ENCODE measurements at regions not wholly inside any gene's neighbourhood (a gene's known extent, or its start where the extent isn't known, plus 50 kb on each side); places are given as distances from the start of the nearest gene placed in this dataset.

DNA sequence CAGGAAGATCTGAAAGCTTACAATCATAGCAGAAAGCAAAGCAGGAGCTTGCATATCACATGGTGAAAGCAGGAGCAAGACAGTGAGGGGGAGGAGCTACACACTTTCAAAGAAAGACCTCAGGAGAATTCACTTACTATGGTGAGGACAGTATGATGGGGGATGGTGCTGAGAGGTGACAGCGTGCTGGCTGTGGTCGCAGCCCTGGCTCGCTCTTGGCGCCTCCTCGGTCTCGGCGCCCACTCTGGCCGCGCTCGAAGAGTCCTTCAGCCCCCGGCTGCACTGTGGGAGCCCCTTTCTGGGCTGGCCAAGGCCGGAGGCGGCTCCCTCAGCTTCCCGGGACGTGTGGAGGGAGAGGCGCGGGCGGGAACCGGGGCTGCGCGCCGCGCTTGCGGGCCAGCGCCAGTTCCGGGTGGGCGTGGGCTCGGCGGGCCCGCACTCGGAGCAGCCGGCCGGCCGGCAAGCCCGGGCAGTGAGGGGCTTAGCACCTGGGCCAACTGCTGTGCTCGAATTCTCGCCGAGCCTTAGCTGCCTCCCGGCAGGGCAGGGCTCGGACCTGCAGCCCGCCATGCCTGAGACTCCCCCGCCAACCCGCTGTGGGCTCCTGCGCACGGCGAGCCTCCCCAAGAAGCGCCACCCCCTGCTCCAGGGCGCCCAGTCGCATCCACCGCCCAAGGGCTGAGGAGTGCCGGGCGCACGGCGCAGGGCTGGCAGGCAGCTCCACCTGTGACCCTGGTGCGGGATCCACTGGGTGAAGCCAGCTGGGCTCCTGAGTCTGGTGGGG is 131.9 kb upstream of the SPATS2L start:
- 98% methylated on average over 25 of the region's 55 CpGs for WGBS
- no peaks in the 10 kb centered on the region for H3K27me3 ChIP-seq (replicated peaks; ENCODE audit: insufficient read depth)
- intact Hi-C loops (cut with DNase I), result no loop called here
- no peak overlapping the region for H3K27ac ChIP-seq
- H3K4me3 ChIP-seq, result no peak overlapping the region
- H3K36me3 ChIP-seq, result no peaks in the 10 kb centered on the region
- no peaks in the 10 kb centered on the region for H3K9me3 ChIP-seq
- no peak for TF ChIP-seq POLR2A (IDR thresholded peaks at IDR 0.05)
- no peak for TF ChIP-seq CTCF (IDR thresholded peaks at IDR 0.05)
- TF ChIP-seq POLR2AphosphoS5 (IDR thresholded peaks at IDR 0.05), result no peak
- no peaks in the 10 kb centered on the region for H3K4me1 ChIP-seq (replicated peaks)
- no peak for DNase-seq (ENCODE audit: low spot score)

GRCh38 chr2:200177971-200178911 is 128.3 kb upstream of the SPATS2L start:
- 37% methylated on average over 4 of the region's 4 CpGs for WGBS
- Histone ChIP-seq H3K27me3 (replicated peaks; ENCODE audit: insufficient read depth) (no peaks in the 10 kb centered on the region), H3K4me1 (replicated peaks) (no peaks in the 10 kb centered on the region), H3K4me3 (no peak overlapping the region), H3K36me3 (no peaks in the 10 kb centered on the region), H3K27ac (no peak overlapping the region), H3K9me3 (no peaks in the 10 kb centered on the region)
- intact Hi-C loops (cut with DNase I), result no loop called here
- no peak for DNase-seq (ENCODE audit: low spot score)
- TF ChIP-seq POLR2AphosphoS5 (IDR thresholded peaks at IDR 0.05) (no peak), POLR2A (IDR thresholded peaks at IDR 0.05) (no peak), CTCF (IDR thresholded peaks at IDR 0.05) (no peak)

DNA sequence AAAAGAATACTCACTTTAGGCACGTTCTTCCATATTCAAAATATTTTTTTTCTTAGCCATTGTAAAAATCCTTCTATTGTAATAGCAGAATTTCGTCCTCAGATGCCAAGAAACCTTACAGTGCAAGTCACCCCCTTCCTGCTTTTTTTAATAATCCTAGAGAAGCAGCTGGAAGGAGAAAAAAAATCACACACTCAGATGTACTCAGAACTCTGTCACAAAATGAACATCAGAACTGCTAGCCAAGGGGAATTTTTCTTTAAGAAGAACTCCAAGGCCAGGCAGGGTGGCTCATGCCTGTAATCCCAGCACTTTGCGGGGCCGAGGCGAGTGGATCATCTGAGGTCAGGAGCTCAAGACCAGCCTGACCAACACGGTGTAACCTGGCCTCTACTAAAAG is 127.3 kb upstream of the SPATS2L start:
- Histone ChIP-seq H3K36me3 (no peaks in the 10 kb centered on the region), H3K4me3 (no peak overlapping the region), H3K4me1 (replicated peaks) (no peaks in the 10 kb centered on the region), H3K27ac (no peak overlapping the region), H3K9me3 (no peaks in the 10 kb centered on the region), H3K27me3 (replicated peaks; ENCODE audit: insufficient read depth) (no peaks in the 10 kb centered on the region)
- no peak for TF ChIP-seq POLR2AphosphoS5 (IDR thresholded peaks at IDR 0.05)
- no peak for TF ChIP-seq CTCF (IDR thresholded peaks at IDR 0.05)
- no peak for TF ChIP-seq POLR2A (IDR thresholded peaks at IDR 0.05)
- WGBS, result 55% methylated on average over 6 of the region's 6 CpGs
- no peak for DNase-seq (ENCODE audit: low spot score)
- intact Hi-C loops (cut with DNase I), result no loop called here

- Histone ChIP-seq H3K36me3 (no peaks in the 10 kb centered on the region), H3K27ac (no peak overlapping the region), H3K4me3 (no peak overlapping the region), H3K9me3 (no peaks in the 10 kb centered on the region), H3K4me1 (replicated peaks) (no peaks in the 10 kb centered on the region), H3K27me3 (replicated peaks; ENCODE audit: insufficient read depth) (no peaks in the 10 kb centered on the region)
- no peak for DNase-seq (ENCODE audit: low spot score)
- 93% methylated on average over 3 of the region's 3 CpGs for WGBS
- TF ChIP-seq CTCF (IDR thresholded peaks at IDR 0.05) (no peak), POLR2A (IDR thresholded peaks at IDR 0.05) (no peak), POLR2AphosphoS5 (IDR thresholded peaks at IDR 0.05) (no peak)
- intact Hi-C loops (cut with DNase I), result no loop called here
These were observed 125.5 kb upstream of the SPATS2L start for GRCh38 chr2:200180943-200181342.
